Stimulated activated naive CD4-positive, alpha-beta T cell (primary cell): ENCODE measurements at regions not wholly inside any gene's neighbourhood (a gene's known extent, or its start where the extent isn't known, plus 50 kb on each side); places are given as distances from the start of the nearest gene placed in this dataset.

Source experiments
- DNase-seq, 6 experiments: peaks; one replicate each; lab custom pipeline; 2025; lab: John Stamatoyannopoulos, UW

DNA sequence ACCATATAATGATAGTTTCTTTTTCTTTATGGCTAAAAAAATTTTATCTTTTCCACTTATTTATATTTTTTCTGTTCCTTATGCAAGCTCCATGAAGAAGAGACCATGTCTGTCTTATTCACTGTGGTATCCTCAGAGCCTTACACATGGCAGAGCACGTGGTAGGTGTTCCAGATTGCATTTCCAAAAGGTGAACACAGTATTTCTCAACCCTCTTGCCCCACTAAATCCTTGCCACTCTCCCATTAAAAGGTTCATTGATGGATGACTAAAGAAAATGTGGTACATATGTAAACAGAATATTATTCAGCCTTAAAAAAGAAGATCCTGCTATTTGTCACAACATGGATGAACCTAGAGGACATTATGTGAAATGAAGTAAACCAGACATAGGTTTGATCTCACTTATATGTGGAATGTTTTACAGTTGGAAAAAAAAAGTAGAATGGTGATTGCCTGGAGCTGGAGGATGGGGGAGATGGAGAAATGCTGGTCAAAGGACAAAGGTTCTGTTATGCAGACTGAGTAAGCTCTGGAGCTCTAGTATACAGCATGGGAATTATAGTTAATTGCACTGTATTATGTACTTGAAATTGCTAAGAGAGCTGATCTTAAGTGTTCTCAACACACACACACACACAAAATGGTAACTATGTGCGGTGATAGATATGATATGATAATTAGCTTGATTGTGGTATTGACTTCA, 266.7 kb downstream of the CNTN3 start:
- DNase-seq = no peak

- no peak for DNase-seq
Measured at GRCh38 chr3:74346896-74347295, 267.6 kb downstream of the CNTN3 start.

DNA sequence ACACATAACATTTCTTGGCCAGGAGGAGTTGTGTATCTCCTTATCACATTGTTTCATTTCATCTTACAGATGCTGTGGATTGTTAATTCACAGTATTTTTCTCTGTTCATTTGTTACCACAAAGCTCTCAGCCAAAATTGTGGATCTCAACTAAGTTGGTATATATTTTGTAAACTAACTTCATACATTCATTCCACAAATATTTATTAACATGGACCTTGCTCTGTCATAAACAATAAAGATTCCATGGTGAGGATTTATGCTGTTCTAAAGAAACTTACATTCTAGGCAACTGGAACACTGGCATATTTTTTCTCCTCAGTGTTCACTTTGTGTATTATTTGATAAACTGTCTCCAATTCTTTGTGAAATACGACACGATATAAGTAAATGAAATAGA, 268.8 kb downstream of the CNTN3 start:
- no peak for DNase-seq

DNA sequence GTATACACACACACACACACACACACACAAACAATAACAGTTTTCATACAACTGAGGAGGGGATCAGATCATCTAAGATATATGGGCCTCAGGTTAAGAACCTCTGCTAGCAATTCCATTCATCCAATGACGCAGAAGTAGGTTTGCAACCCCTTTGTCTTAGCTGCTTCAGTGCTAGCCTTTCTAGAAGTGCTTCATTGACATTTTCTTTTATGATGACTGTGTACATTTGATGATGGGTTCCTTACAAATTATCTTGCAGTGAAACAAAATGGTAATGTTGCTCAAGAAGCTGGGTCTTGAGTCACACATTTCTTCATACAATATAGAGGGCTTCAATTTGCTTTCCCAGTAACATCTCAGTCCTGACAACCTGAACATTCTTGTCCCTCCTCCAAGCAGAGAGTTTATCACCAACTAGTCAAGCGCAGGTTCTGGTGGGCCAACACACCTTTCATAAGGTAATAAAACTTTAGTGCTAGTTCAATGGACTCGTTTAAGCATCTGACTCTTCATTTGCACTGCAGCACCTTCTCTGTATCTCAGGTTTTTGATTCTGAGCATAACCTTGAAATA, 269.5 kb downstream of the CNTN3 start:
- no peak for DNase-seq

DNA sequence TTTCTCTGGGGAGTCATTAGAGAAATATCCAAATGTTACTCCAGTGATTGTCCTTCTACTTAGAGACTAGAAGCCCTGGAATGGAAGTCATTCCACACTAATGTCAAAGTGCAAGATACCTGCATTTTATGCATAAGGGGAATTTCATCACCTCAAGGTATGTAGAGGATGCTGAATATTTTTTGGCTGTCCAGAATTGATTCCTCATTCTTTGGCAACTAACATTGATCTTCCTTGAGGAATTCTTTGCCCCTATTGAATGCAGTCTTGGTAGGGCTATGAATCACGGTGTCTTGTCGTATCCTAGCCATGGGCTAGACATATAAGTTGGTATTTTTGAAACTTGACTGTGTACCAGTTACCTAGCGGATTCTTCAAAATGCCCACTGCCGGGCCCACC, 271.1 kb downstream of the CNTN3 start:
- no peak for DNase-seq

GRCh38 chr3:74338998-74339397, 275.5 kb downstream of the CNTN3 start:
- DNase-seq = no peak

DNA sequence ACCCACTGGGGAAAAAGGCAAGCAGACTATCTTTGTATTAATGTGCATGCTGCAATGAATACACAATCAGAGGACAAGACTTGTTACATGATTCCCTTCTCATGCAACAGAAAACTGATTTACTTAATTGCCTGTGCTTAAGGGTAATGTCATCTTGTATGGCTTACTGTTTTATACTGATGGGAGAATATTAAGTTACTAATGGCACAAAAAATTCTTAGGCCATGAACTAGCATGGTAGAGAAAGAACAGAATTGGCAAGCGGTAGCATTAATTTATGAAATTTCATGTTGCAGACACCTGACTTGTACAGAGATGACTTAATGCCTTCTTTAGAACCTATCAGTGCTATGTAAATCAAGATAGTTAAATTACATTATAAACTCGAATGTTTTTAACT, 282.3 kb downstream of the CNTN3 start:
- DNase-seq = no peak

GRCh38 chr3:74331711-74332110, 282.7 kb downstream of the CNTN3 start:
- DNase-seq = no peak

- DNase-seq = no peak
Measured at GRCh38 chr3:74329096-74329495, 285.4 kb downstream of the CNTN3 start.

GRCh38 chr3:74328435-74328834, 286.0 kb downstream of the CNTN3 start:
- DNase-seq = no peak

DNA sequence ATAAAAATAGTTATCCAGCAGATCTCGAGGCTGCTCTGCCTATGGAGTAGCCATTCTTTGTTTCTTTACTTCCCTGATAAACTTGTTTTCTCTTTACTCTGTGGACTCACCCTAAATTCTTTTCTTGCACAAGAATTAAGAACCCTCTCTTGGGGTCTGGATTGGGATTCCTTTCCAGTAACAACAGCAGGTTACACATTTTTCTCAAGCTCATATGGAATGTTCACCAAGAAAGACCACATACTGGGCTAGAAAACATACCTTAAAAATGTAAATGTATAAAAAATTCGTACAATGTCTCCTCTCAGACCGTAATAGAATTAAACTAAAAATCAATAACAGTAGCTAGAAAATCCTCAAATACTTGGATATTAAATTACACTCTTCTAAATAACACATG, 299.2 kb downstream of the CNTN3 start:
- DNase-seq = no peak

DNA sequence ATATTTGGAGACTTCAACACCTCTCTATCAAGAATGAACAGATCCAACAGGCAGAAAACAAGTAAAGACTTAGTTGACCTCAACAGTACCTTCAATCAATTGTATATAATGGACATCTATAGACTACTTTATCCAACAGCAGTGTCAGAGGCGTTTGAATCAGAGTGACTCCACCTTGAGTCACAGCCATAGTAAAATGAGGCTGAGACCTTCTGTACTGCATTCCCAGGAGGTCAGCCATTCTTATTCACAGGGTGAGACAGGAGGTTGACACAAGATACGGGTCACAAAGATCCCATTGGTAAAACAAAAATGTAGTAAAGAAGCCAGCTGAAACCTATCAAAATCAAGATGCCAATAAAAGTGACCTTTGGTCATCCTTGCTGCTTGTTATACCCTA, 299.8 kb downstream of the CNTN3 start:
- no peak for DNase-seq

DNA sequence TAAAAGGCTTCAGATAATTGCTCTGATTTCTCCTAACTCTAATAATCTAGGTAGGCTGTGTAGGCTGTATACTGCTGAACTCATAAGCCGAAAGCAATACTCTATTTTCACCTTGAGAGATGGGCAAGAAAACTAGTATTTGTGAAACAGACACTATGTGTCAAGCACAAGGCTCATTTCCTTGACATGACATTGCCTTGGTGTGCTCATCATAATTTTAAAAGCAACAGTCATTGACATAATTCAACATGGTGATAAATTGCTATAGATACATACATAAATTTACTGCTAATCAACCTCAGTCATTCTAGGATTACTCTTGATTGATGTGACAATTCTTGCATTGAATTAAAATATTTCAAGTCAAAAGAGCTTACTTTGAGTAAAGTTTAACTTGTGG, 304.7 kb downstream of the CNTN3 start:
- DNase-seq = no peak

DNA sequence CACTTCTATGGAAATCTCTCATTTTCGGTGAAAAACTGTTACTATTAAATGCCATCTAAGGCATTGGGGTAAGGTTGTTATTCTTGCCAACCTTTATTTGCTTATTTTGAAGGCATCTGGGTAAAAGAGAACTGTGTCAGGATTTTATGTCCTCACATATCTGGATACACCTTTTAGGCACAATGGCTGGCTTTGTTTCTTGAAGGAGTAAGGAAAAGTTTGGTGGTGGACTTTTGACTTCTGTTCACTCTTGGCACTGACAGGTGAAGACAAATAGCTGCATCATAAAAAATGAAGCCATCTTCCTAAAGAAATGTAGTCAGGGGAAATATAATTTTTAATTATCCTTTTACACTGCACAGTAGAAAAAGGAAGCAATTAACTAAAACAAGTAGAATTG, 310.0 kb downstream of the CNTN3 start:
- DNase-seq = no peak

GRCh38 chr3:74303711-74304110, 310.7 kb downstream of the CNTN3 start:
- DNase-seq = no peak

GRCh38 chr3:74302969-74303368, 311.5 kb downstream of the CNTN3 start:
- no peak for DNase-seq

DNA sequence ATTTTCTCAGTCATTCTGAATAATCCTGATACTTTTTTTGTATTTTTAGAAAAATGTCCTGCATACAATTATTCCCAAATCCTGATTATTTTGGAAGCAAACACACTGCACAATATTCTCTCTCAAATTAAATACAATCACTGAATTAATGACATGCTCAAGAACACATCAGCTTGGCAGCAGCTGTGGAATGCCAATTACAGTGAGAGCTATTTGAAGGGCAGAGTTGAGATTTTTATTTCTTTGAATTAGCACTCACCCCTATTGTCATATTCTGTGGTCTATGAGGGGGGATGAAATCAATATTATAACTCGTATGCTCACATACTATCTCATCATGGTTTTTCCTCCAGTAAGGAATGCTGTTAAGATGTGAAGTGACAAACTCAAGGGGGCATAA, 312.2 kb downstream of the CNTN3 start:
- DNase-seq = no peak

- DNase-seq = no peak
Measured at GRCh38 chr3:74301056-74301455, 313.4 kb downstream of the CNTN3 start.

DNA sequence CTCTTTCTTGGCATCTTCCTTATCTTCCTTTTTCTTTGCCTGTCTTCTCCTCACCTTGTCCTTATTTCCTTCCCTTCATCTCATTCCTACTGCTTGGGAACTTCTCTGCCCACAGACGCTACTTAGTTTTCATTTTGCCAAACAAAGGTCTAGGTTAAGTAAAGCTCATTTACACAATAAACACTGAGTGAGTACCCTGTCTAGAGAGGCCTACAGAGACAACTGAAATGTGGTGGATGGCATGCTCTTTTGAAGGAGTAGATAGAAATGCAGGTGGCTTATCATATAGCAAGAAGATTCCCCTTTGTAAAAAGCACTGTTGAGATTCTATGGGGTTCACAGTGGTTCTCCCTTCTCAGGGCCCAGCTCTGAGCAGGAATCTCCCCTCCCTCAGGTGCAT, 319.0 kb downstream of the CNTN3 start:
- DNase-seq = no peak

GRCh38 chr3:74288761-74289160, 325.7 kb downstream of the CNTN3 start:
- no peak for DNase-seq

- no peak for DNase-seq
Measured at GRCh38 chr3:74287557-74287956, 326.9 kb downstream of the CNTN3 start.

DNA sequence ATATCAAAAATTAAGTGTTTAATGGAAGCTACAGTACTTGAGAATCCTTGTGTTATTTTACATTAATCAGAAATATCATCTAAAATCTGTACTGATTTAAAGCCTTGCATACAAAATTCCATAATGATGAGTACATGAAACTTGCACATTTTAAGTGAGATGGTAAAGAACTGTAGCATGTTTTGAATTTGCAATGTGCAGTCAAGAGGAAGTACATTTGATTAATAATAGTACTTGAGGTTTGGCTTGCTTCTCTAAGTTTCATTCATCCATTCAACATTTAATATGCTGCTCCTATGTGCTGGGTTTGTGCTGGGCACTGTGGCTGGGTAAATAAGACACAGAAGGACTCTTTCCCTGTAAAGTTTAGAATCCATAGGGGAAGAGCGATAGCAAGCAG, 332.3 kb downstream of the CNTN3 start:
- DNase-seq = no peak

DNA sequence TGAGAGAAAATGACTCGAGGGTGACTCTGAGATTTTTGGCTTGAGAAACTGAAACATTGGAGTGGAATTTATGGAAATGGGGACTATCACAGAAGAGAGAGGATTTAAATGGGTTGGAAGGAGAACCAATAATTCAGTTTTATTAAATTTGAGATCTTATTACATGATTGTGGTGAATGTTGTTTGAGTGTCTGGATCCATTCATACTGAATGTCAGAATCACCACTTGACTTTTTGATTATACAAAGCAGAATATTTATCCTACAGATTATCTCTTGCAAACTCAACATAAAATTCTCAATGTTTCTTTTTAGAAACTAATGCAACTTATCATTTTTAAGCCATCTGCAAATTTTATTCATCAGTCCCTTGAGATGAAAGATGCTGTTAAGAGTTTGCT, 332.8 kb downstream of the CNTN3 start:
- DNase-seq = no peak
